OCI-LY3 (cell line): ENCODE measurements at regions not wholly inside any gene's neighbourhood (a gene's known extent, or its start where the extent isn't known, plus 50 kb on each side); places are given as distances from the start of the nearest gene placed in this dataset.

Experiments
- EZH2phosphoT487 ChIP-seq: fragments of 200-600 bp; shearing (Covaris generic); IDR thresholded peaks from 2 replicates; pipeline ENCODE4 v1.6.1; 2018; ENCODE audit warnings: antibody characterized with exemption, mixed run types, low read depth
- TF ChIP-seq, protein P1 (sequence below): fragments of 200-600, 300-600 bp; sonication (generic); IDR thresholded peaks from 2 replicates; pipeline ENCODE4 v1.5.1; 2014; ENCODE audit warnings: antibody characterized with exemption, low read length, low read depth

DNA sequence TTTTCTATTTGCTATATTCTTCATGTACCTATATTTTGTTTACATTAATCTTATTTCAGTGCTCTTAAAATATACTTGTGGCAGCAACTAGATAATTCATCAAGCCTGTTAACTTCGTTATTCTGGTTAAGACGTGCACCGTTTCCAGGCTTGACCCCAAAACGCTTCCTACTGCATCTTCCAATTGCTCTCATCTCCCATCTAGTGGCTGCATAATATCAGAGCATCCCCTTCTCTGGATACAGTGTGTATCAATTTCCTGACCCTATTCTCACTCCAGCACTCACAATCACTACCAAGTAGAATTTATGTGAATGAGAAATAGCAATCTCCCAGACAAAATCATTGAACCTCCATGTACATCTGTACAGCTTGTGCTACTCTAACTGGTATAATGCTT, 1280.3 kb upstream of the B3GALT2 start:
- TF ChIP-seq, protein P1, sequence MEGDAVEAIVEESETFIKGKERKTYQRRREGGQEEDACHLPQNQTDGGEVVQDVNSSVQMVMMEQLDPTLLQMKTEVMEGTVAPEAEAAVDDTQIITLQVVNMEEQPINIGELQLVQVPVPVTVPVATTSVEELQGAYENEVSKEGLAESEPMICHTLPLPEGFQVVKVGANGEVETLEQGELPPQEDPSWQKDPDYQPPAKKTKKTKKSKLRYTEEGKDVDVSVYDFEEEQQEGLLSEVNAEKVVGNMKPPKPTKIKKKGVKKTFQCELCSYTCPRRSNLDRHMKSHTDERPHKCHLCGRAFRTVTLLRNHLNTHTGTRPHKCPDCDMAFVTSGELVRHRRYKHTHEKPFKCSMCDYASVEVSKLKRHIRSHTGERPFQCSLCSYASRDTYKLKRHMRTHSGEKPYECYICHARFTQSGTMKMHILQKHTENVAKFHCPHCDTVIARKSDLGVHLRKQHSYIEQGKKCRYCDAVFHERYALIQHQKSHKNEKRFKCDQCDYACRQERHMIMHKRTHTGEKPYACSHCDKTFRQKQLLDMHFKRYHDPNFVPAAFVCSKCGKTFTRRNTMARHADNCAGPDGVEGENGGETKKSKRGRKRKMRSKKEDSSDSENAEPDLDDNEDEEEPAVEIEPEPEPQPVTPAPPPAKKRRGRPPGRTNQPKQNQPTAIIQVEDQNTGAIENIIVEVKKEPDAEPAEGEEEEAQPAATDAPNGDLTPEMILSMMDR = peak; percentile 44
- no peak for TF ChIP-seq EZH2phosphoT487
